Stimulated activated CD4-positive, alpha-beta T cell treated with anti-CD3 and anti-CD28 coated beads, Interleukin-4, amount 100 ng/mL, for 24 hours (primary cell): ENCODE measurements at regions not wholly inside any gene's neighbourhood (a gene's known extent, or its start where the extent isn't known, plus 50 kb on each side); places are given as distances from the start of the nearest gene placed in this dataset.

Experiments
- DNase-seq: peaks from one replicate; pipeline ENCODE4 v3.0.0-alpha.2; 2020

GRCh38 chr20:16951876-16952275 lies 203.7 kb downstream of the OTOR start:
- DNase-seq = no peak

- no peak for DNase-seq
These were observed 204.8 kb downstream of the OTOR start for GRCh38 chr20:16952965-16953364.

GRCh38 chr20:16953858-16954257 lies 205.7 kb downstream of the OTOR start:
- DNase-seq = no peak

GRCh38 chr20:16955462-16955861 lies 207.3 kb downstream of the OTOR start:
- no peak for DNase-seq

GRCh38 chr20:16955971-16956370 lies 207.8 kb downstream of the OTOR start:
- no peak for DNase-seq

DNA sequence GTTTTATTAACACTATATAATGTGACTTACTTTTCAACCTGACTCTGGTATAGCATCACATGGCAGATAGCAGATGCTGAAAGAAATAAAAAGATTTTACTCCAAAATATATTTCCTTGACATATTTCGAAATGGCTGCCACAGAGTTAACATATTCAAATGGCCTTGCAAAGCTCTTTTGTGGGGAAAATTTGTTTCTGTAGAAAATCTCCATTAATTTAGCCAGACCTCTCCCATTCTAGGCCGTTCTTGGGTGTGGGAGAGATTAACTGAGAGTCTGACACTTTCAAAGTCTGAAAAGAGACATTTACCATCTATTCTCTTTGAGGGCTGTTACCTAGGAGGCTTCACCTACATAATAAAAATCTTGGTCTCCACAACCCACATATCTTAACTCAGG lies 217.2 kb downstream of the OTOR start:
- no peak for DNase-seq

DNA sequence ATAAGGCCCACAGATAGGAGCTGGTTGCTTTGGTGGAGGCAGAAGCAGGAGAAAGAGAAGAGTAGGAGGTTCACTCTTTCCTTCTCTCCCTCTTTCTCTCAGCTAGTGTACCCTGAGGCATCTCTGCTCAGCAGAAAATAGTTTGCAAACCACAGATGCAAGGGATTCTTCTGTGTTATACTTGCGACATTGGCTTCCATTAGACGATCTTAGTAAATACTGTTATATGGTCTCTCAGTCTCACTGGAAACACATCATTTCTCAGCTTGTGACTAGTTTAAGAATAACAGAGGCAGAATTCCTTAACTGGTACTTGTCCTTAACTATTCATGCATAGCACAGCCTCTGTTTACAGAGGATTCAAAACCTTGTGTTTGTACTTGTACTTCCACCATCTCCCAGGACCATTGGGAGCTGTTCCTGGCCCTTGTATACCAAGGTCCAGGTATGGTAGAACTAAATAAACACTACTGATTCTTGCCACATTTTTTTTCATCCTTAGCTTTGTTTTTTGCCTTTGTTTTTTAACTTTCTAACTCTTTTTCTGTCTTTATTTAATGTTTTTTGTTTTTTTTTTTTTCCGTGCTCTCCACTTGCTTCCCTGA lies 218.2 kb downstream of the OTOR start:
- no peak for DNase-seq

DNA sequence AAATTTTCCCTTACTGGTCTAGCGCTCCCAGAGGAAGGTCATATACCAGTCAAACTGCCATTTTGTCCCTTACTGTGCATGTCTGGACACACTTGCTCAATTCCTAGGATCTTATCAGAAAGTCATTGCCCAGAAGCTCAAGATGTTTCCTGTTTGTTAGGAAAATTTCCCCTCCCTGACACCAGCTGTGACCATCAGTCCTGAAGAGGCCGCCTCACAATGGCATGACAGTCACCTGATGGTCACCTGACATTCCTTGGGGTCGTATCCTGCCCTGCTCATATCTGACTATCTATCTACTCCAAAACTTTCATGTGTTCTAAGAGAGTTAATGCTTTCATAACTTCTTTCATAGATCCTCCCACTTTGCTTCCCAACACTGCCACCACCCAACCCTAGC lies 219.9 kb downstream of the OTOR start:
- no peak for DNase-seq

DNA sequence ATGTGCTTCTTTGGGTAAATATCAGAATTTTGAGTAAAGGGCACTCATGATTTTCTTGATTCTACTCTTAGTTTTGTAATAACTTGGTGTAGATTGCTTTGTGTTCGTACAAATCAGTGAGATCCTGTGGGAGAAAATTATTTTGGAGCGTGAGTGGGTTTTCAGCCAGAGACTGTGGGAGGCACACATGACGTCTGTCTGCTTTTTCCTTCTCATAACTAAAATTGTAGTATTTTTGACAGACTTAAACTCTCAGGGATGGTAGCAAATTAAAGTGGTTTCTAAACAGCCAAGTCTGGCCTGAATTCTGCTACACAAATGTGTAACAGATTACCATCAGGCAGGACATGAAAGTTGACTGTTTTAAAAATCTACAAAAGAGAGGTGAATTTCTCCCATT lies 222.6 kb downstream of the OTOR start:
- no peak for DNase-seq

DNA sequence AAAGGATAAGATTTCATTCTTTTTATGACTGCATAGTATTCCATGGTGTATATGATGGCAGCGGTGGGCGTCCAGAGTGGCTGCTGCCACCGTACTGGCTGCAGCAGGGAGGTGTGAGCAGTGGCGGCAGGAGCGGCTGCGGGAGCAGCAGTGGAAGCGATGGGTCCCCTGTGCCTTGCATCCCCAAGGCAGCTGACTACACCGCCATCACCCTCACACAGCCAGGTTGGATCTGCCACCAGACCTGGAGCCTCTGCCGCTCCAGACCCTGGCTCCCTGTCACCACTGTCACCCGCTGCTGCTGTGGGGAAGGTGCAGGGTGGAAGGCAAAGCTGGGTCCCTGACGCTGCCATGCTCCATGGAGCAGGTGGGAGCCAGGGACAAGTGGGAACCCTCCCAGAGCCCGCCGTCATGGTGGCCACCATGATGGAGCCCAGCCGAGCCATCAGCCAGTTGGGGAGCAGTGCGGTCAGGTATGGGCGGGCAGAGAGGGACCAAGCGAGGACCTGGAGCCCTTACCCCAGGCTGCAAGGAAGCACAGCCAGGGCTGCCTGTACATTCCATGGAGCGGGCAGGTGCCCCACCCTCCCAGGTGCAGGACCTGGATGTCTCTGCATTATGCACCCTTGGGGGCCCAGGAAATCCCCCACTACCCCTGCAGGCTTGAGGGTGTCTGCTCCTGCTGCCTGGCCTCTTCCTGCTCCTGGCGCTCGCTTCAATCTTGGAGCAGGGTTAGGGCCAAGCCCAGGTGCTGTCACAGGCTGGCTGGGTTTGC lies 226.1 kb downstream of the OTOR start:
- no peak for DNase-seq

GRCh38 chr20:16974855-16975162 lies 226.7 kb downstream of the OTOR start:
- no peak for DNase-seq

- no peak for DNase-seq
These were observed 227.5 kb downstream of the OTOR start for GRCh38 chr20:16975682-16976081.

- DNase-seq = no peak
These were observed 230.3 kb downstream of the OTOR start for GRCh38 chr20:16978497-16978896.

DNA sequence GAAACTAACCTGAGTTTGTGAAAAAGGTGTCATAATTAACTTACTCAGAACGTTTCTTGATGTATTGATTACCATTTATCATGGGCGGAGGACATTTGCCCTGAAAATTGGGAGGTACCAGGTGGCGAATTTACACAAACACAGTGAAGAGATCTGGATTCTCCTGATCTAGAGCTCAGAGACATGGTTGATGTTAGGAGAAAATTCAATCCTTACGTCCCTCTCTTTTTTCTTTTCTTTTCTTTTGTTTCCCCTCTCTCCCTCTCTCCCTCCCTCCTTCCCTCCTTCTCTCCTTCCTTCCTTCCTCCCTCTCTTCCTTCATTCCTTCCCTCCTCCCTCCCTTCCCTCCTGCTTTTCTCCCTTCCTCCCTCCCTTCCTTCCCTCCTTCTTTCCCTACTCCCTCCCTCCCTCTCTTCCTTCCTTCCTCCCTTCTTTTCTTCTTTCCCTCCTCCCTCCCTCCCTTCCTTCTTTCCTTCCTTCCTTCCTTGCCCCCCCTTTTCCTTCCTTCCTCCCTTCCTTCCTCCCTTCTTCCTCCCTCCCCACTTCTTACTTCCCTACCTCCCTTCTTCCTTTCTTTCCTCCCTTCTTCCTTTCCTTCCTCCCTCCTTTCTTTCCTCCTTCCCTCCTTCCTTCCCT lies 234.1 kb downstream of the OTOR start:
- DNase-seq = no peak

DNA sequence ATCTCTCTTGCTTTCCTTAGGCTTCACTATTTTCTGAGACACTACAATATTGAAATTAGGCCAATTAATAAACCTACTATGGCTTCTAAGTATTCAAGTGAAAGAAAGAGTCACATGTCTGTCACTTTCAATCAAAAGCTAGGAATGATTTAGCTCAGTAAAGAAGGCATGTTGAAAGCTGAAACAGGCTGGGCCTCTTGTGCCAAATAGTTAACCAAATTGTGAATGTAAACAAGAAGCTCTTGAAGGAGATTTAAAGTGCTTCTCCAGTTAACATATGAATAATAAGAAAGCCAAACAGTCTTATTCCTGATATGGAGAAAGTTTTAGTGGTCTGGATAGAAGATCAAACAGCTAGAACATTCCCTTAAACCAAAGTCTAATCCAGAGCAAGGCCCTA lies 236.3 kb downstream of the OTOR start:
- DNase-seq = no peak

DNA sequence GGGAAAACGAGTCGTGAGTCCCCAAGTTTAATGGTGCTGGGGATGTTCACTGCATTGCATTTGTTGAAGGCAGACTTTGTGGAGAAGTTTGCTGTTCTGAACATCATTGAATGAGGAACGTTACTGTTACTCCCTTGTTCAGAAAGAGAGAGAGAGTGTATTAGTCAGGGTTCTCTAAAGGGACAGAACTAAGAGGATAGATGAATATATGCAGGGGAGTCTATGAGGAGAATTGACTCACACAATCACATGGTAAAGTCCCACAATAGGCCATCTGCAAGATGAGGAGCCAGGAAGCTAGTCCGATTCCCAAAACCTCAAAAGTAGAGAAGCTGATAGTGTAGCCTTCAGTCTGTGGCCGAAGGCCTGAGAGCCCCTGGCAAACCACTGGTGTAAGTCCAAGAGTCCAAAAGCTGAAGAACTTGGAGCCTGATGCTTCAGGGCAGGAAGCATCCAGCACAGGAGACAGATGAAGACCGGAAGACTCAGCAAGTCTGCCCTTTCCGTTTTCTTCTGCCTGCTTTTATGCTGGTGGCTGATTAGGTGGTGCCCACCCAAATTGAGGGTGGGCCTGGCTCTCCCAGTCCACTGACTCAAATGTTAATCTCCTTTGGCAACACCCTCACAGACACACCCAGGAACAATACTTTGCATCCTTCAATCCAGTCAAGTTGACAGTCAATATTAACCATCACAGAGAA lies 223.5 kb upstream of the PCSK2 start:
- DNase-seq = no peak

DNA sequence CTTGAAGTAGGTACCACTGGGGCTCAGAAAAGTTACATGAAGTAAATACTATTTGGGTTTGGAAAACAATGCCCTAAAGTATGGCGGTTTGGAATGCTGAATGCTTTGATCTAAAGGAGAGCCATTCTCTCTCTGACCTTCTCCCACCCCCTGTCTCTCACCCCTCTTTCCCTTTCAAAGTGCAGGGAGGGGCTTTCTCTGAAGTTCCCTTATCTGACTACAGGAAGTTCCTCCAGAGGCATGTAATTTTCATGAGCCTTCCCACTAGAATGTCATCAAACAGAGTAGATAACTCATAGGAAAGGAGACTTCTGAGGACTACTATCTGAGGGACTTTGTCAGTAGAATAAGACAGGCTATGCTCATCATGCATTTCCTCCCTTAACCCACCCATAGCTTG lies 216.7 kb upstream of the PCSK2 start:
- no peak for DNase-seq

DNA sequence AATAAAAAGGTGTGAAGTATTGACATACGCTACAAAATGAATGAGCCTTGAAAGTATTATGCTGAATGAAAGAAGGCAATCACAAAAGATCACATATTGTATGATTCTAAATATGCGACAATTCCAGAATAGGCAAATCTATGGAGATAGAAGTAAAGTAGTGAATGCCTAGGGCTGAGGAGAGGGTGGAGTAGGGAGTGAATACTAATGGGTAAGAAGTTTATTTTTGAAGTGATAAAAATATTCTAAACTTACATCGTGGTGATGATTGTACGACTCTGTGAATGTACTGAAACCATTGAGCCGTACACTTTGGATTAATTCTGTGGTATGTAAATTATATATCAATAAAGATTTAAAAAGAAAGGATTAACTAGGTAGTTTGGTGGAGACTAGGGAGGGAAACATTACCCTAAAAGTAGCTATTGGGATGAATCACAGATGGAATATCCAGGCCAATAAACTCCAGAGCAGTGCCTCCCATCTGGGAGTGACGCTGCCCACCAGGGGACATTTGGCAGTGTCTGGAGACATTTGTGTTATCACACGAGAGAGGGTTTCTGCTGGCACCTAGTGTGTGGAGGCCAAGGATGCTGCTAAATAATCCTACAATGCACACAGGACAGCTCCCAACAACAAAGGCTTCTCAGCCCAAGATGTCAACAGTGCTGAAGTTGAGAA lies 214.2 kb upstream of the PCSK2 start:
- DNase-seq = no peak

- no peak for DNase-seq
These were observed 212.6 kb upstream of the PCSK2 start for GRCh38 chr20:17014217-17014616.

DNA sequence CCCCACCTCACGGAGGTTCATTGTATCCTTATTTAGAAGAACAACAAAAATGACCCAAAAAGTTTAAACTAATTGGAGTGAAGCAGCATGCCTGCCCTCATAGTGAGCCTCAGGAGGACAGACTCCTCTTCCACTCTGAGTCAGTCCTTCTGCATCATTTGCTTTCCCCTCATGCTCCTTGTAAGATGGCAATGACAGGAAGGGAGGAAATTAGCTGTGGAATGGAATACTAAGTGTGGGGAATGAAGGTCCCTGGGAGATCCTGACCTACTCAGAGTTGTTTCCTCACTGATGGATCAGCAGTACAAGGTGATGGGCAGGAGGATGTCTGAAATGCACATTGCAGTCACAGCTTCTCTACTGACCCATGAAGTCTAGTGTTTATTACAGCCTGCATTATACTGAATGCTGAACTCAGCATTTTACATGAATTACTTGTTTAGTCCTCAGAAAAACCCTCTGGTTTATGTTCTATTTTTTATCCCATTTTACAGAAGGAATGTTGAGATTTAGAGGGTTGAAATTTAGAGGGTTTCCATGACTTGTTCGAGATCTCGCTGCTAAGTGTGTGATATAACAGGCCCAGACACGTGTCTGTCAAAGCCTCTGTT lies 212.0 kb upstream of the PCSK2 start:
- DNase-seq = no peak

GRCh38 chr20:17017232-17017631 lies 209.6 kb upstream of the PCSK2 start:
- no peak for DNase-seq

DNA sequence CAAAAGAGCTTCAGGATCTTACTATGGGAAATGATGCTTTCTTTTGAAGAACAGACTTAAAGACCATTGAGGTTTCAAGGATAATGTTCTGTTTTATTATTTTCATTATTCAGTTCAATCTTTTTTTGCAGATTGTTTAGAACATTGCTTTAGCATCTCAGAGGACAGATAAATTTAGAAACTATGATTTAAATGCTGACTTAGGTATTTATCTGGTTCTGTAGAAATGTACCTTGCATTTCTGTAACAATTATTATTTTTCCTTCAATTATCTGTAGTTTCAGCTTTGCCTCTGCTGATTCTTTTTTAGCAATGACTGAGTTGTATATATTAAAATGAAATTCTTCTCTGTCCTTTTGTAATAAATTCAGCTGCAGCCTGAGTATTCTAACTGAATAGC lies 205.4 kb upstream of the PCSK2 start:
- no peak for DNase-seq

DNA sequence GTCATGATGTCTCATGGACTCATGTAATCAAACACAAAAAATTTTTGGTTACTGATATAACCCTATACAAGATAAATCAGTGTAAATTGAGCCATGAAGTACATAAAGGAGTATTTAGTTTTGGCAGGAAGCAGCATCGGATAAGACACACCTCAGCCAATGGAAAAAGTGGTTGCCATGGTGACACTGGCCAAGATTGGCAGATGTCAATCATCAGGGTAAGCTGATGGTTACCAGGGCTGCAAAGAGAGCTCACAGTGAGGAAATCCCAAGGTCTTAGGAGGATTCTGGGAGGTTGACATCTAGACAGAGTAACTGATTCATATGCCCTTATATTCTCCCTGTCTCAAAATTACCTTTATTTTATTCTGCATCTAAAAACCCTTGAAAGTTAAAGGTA lies 203.8 kb upstream of the PCSK2 start:
- no peak for DNase-seq
